ENCODE measurements at regions not wholly inside any gene's neighbourhood (a gene's known extent, or its start where the extent isn't known, plus 50 kb on each side); places are given as distances from the start of the nearest gene placed in this dataset.

GRCh38 chr3:30271781-30272180, 334.6 kb upstream of the TGFBR2 start:
- in situ Hi-C loops (cut with MboI; ENCODE audit: low sequenced_read_pairs, unreplicated experiment) = no loop called here
- DNase-seq (ENCODE audit: low spot score) = no peak
- TF ChIP-seq, protein P1, sequence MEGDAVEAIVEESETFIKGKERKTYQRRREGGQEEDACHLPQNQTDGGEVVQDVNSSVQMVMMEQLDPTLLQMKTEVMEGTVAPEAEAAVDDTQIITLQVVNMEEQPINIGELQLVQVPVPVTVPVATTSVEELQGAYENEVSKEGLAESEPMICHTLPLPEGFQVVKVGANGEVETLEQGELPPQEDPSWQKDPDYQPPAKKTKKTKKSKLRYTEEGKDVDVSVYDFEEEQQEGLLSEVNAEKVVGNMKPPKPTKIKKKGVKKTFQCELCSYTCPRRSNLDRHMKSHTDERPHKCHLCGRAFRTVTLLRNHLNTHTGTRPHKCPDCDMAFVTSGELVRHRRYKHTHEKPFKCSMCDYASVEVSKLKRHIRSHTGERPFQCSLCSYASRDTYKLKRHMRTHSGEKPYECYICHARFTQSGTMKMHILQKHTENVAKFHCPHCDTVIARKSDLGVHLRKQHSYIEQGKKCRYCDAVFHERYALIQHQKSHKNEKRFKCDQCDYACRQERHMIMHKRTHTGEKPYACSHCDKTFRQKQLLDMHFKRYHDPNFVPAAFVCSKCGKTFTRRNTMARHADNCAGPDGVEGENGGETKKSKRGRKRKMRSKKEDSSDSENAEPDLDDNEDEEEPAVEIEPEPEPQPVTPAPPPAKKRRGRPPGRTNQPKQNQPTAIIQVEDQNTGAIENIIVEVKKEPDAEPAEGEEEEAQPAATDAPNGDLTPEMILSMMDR (IDR thresholded peaks at IDR 0.05; ENCODE audit: borderline replicate concordance, control extremely low read depth, extremely low read depth, insufficient read depth, missing control alignments) = no peak

GRCh38 chr3:30273304-30274072, 332.9 kb upstream of the TGFBR2 start:
- no peak for DNase-seq (ENCODE audit: low spot score)
- in situ Hi-C loops (cut with MboI; ENCODE audit: low sequenced_read_pairs, unreplicated experiment) = no loop called here
- TF ChIP-seq, protein P1 (IDR thresholded peaks at IDR 0.05; ENCODE audit: borderline replicate concordance, control extremely low read depth, extremely low read depth, insufficient read depth, missing control alignments) = no peak

GRCh38 chr3:30277494-30277893, 328.9 kb upstream of the TGFBR2 start:
- in situ Hi-C loops (cut with MboI; ENCODE audit: low sequenced_read_pairs, unreplicated experiment) = no loop called here
- TF ChIP-seq, protein P1 (IDR thresholded peaks at IDR 0.05; ENCODE audit: borderline replicate concordance, control extremely low read depth, extremely low read depth, insufficient read depth, missing control alignments) = no peak
- DNase-seq (ENCODE audit: low spot score) = no peak

- DNase-seq (ENCODE audit: low spot score) = no peak
- in situ Hi-C loops (cut with MboI; ENCODE audit: low sequenced_read_pairs, unreplicated experiment) = no loop called here
- TF ChIP-seq, protein P1 (IDR thresholded peaks at IDR 0.05; ENCODE audit: borderline replicate concordance, control extremely low read depth, extremely low read depth, insufficient read depth, missing control alignments) = no peak
Measured at GRCh38 chr3:30281526-30281925, 324.9 kb upstream of the TGFBR2 start.

DNA sequence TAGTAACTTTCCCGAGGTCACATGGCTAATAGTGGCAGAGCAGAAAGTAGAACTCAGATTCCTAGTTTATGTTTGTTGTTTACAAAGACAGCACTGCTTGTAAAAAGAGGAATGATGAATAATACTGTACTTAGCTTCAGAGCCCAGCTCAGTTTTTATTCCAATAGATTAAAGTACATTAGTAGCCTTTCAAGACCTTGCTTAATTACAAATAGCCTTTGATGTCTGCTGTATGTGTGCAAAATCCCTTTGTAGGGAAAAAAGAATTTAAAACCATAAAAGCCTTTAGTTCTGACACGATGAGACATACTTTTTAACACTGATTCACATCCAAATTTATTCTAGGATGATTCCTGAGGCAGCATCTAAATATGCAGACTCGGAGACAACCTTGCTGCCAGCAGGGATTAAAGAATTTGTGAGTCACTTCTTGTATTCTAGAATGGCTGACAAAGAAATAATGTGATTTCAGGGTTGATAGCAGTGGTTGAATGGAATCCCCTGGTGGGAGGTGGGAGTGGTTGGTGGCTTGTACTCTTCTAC, 324.2 kb upstream of the TGFBR2 start:
- TF ChIP-seq, protein P1 (IDR thresholded peaks at IDR 0.05; ENCODE audit: borderline replicate concordance, control extremely low read depth, extremely low read depth, insufficient read depth, missing control alignments) = no peak
- in situ Hi-C loops (cut with MboI; ENCODE audit: low sequenced_read_pairs, unreplicated experiment) = no loop called here
- no peak for DNase-seq (ENCODE audit: low spot score)

DNA sequence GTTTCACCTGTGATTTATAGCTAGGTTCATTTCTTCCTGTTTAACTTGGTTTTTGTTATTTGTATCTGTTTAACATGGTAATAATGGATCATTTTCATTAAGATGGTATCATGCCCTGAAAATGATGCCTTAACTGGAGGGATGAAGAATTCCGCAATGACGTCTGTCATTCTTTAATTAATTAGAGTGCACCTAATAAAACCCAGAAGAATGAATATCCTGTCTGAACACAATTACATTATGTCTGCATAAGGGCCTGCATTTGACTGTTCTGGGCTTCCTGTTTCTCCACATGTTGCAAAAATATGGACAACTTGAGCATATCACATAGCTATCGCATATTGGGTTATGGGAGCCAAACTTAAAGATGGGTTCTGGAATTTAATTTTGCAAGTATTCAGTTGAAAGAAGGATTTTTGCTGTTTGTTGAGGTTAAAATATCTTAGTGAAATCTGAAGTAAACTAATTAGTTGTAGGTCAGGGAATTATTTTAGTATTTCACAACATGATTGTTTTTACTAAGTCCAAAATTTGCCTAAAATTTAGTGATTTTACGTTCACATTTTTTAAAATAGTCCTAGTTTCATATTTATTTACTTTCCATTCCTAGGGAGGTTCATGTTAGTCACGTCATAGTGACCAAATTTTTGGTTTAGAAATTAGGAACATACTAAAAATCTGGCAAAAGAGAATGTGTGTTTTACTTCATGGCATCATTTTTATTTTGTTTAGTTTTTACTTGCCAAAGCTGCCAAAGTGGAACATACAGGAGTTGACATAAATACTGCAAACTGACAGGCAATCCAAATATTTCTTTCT, 321.0 kb upstream of the TGFBR2 start:
- in situ Hi-C loops (cut with MboI; ENCODE audit: low sequenced_read_pairs, unreplicated experiment) = no loop called here
- TF ChIP-seq, protein P1 (IDR thresholded peaks at IDR 0.05; ENCODE audit: borderline replicate concordance, control extremely low read depth, extremely low read depth, insufficient read depth, missing control alignments) = no peak
- DNase-seq (ENCODE audit: low spot score) = no peak
